CD14-positive monocyte (primary cell): ENCODE measurements at regions not wholly inside any gene's neighbourhood (a gene's known extent, or its start where the extent isn't known, plus 50 kb on each side); places are given as distances from the start of the nearest gene placed in this dataset.

ENCODE experiments used
- DNase-seq, 3 donors: peaks; one replicate each; pipeline ENCODE4 v3.0.0-alpha.2; 2011 to 2022
- H2AFZ ChIP-seq: 2 replicates; pipeline ENCODE4 v1.6.0; 2012; ENCODE audit warnings: mild to moderate bottlenecking, low read depth, low read length, inconsistent platforms; ENCODE audit not compliant: insufficient read depth, poor library complexity, severe bottlenecking
- H3K27ac ChIP-seq, 2 donors: 1 replicate in 1 of 2; 2 replicates in 1 of 2; pipeline ENCODE4 v1.5.1; 2012 to 2013; ENCODE audit warnings: low read length in 2 of 2, control low read depth in 1 of 2, inconsistent platforms in 1 of 2, low read depth in 1 of 2, mild to moderate bottlenecking in 1 of 2
- H3K27me3 ChIP-seq, 2 donors: one replicate each; pipeline versions ENCODE4 v1.6.0 to v1.6.1; 2011 to 2013; ENCODE audit warnings: low read length in 2 of 2; ENCODE audit not compliant: control insufficient read depth in 2 of 2, insufficient read depth in 2 of 2
- H3K36me3 ChIP-seq, 2 donors: replicated peaks in 1 of 2; 1 replicate in 1 of 2; 2 replicates in 1 of 2; pipeline versions ENCODE4 v1.5.1 to v1.6.1; 2012 to 2013; ENCODE audit warnings: low read length in 2 of 2, control low read depth in 1 of 2, inconsistent platforms in 1 of 2, mild to moderate bottlenecking in 1 of 2; ENCODE audit not compliant: insufficient read depth in 2 of 2, control insufficient read depth in 1 of 2
- H3K4me1 ChIP-seq, 2 donors: 1 replicate in 1 of 2; 2 replicates in 1 of 2; pipeline versions ENCODE4 v1.5.1 to v1.6.1; 2012 to 2013; ENCODE audit warnings: low read length in 2 of 2, control low read depth in 1 of 2, inconsistent platforms in 1 of 2, mild to moderate bottlenecking in 1 of 2, moderate library complexity in 1 of 2; ENCODE audit not compliant: insufficient read depth in 2 of 2, control insufficient read depth in 1 of 2
- H3K4me2 ChIP-seq: replicated peaks from 2 replicates; pipeline ENCODE3; 2012; ENCODE audit warnings: low read length, moderate library complexity, mild to moderate bottlenecking; ENCODE audit not compliant: poor library complexity, severe bottlenecking; ENCODE audit errors: extremely low read depth
- H3K4me3 ChIP-seq, 3 experiments: fragments of 200-600 bp in 1 of 3; sonication (generic) in 1 of 3; replicated peaks in 1 of 3; 1 replicate in 2 of 3; 2 replicates in 1 of 3; pipeline ENCODE4 v1.5.1; 2011 to 2013; ENCODE audit warnings: low read length in 3 of 3, mild to moderate bottlenecking in 3 of 3, control low read depth in 2 of 3, low read depth in 2 of 3, inconsistent platforms in 1 of 3, moderate library complexity in 1 of 3
- H3K79me2 ChIP-seq: 2 replicates; pipeline ENCODE4 v1.6.0; 2012; ENCODE audit warnings: mild to moderate bottlenecking, control low read depth, inconsistent platforms, low read length, moderate library complexity; ENCODE audit not compliant: insufficient read depth
- H3K9ac ChIP-seq: 2 replicates; pipeline ENCODE4 v1.6.0; 2017; ENCODE audit warnings: low read length, mild to moderate bottlenecking; ENCODE audit not compliant: insufficient read depth, poor library complexity, severe bottlenecking
- H3K9me3 ChIP-seq, 2 donors: replicated peaks in 1 of 2; 1 replicate in 1 of 2; 2 replicates in 1 of 2; pipeline versions ENCODE4 v1.5.1 to v1.6.1; 2012 to 2013; ENCODE audit warnings: low read length in 2 of 2, control low read depth in 1 of 2; ENCODE audit not compliant: control insufficient read depth in 1 of 2, insufficient read depth in 1 of 2
- H4K20me1 ChIP-seq: 2 replicates; pipeline ENCODE4 v1.6.0; 2012; ENCODE audit warnings: mild to moderate bottlenecking, low read length, control low read depth, moderate library complexity; ENCODE audit not compliant: insufficient read depth
- H3K27ac Mint-ChIP-seq, 7 donors: one replicate each; pipeline ENCODE4 v1.8.0; 2020; ENCODE audit warnings: mild to moderate bottlenecking in 7 of 7, mixed read lengths in 7 of 7, moderate library complexity in 6 of 7, inconsistent platforms in 2 of 7
- H3K27me3 Mint-ChIP-seq, 3 donors: one replicate each; pipeline ENCODE4 v1.8.0; 2021 to 2022; ENCODE audit warnings: low read depth in 3 of 3, mild to moderate bottlenecking in 3 of 3, mixed read lengths in 3 of 3, moderate library complexity in 3 of 3, inconsistent platforms in 1 of 3
- H3K36me3 Mint-ChIP-seq, 2 donors: one replicate each; pipeline ENCODE4 v1.8.0; 2020; ENCODE audit warnings: mixed read lengths in 2 of 2, inconsistent platforms in 1 of 2, mild to moderate bottlenecking in 1 of 2
- H3K4me1 Mint-ChIP-seq: one replicate; pipeline ENCODE4 v1.8.0; 2020; ENCODE audit warnings: mild to moderate bottlenecking, mixed read lengths
- H3K4me3 Mint-ChIP-seq, 2 donors: one replicate each; pipeline ENCODE4 v1.8.0; 2020; ENCODE audit warnings: mild to moderate bottlenecking in 2 of 2, mixed read lengths in 2 of 2, moderate library complexity in 1 of 2
- H3K9me3 Mint-ChIP-seq, 7 donors: one replicate each; pipeline ENCODE4 v1.8.0; 2020 to 2022; ENCODE audit warnings: mixed read lengths in 7 of 7, mild to moderate bottlenecking in 6 of 7, moderate library complexity in 6 of 7, inconsistent platforms in 2 of 7
- CTCF ChIP-seq: fragments of 200-600 bp; IDR thresholded peaks from one replicate; pipeline ENCODE4 v1.8.0; 2022; ENCODE audit warnings: antibody characterized with exemption, mild to moderate bottlenecking
- WGBS: methylation state at CpG from one replicate; pipeline ENCODE4 v1.1.5; 2013; ENCODE audit warnings: missing lambda C conversion rate; ENCODE audit not compliant: insufficient coverage; 5-methylcytosine and 5-hydroxymethylcytosine counted together
- intact Hi-C, 2 donors: fragments of 100-400 bp; cut with micrococcal nuclease; formaldehyde crosslinking; loops; one replicate each; pipeline versions ENCODE4 v1.15.0 to v1.15.1; 2023

DNA sequence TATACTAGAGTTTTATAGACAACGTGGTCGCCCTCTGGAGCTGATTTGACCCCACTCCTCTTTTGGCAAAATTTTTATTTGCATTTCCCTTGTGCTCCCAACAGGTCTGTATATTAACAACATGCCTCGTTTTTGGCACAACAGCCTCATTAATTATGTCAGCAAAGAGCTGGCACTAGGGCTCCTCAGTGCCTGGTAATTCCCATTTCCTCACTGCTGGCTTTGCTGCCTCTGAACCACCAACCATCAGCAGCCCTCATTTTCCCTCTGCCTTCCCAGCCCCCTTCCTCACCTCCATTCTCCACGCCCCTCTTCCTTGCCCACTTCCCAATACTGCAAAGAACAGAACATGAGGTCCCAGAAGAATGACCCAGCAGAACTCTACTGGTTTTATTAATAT is 204.8 kb downstream of the ABHD5 start:
- no peak overlapping the region for H3K4me2 ChIP-seq
- Mint-ChIP-seq H3K9me3 (peaks cover 0 to 6% (median 2%) of the 10 kb centered on the region in 7 donors), H3K4me3 (peak overlapping the region in 1 of 2 donors; percentile 85), H3K27me3 (peaks cover 32 to 57% (median 49%) of the 10 kb centered on the region in 3 donors), H3K27ac (peak overlapping the region in 1 of 7 donors; percentile 23), H3K4me1 (peaks cover 15% of the 10 kb centered on the region), H3K36me3 (no peaks in the 10 kb centered on the region)
- no peak overlapping the region for H3K4me3 ChIP-seq
- no peaks in the 10 kb centered on the region for H4K20me1 ChIP-seq
- H3K79me2 ChIP-seq: no peaks in the 10 kb centered on the region
- DNase-seq: no peak
- peaks cover 3 to 14% of the 10 kb centered on the region in 2 donors for H3K4me1 ChIP-seq
- no peak overlapping the region for H3K9ac ChIP-seq
- no peak overlapping the region for H3K27ac ChIP-seq
- H3K27me3 ChIP-seq: peaks cover 23 to 43% of the 10 kb centered on the region in 2 donors
- 79% methylated on average over 3 of the region's 4 CpGs for WGBS
- peaks cover 0 to 7% of the 10 kb centered on the region in 2 donors for H3K9me3 ChIP-seq
- H2AFZ ChIP-seq: no peak overlapping the region
- intact Hi-C loops: no loop called here
- no peak for TF ChIP-seq CTCF
- no peaks in the 10 kb centered on the region for H3K36me3 ChIP-seq

- Mint-ChIP-seq H3K36me3 (no peaks in the 10 kb centered on the region), H3K4me3 (no peak overlapping the region), H3K27ac (no peak overlapping the region), H3K27me3 (peaks cover 0 to 8% (median 7%) of the 10 kb centered on the region in 3 donors), H3K9me3 (peaks cover 0 to 7% (median 3%) of the 10 kb centered on the region in 7 donors), H3K4me1 (peaks cover 14% of the 10 kb centered on the region)
- Histone ChIP-seq H3K4me3 (no peak overlapping the region), H3K79me2 (no peaks in the 10 kb centered on the region), H3K9me3 (peaks cover 0 to 2% of the 10 kb centered on the region in 2 donors), H4K20me1 (no peaks in the 10 kb centered on the region), H3K27ac (no peak overlapping the region), H3K4me1 (peaks cover 12 to 14% of the 10 kb centered on the region in 2 donors), H3K9ac (no peak overlapping the region), H3K4me2 (no peak overlapping the region), H3K36me3 (no peaks in the 10 kb centered on the region), H3K27me3 (peaks cover 0 to 5% of the 10 kb centered on the region in 2 donors), H2AFZ (no peak overlapping the region)
- DNase-seq: no peak
- no CpG with 5 or more reads among the region's 2 CpGs for WGBS
- intact Hi-C loops: no loop called here
- no peak for TF ChIP-seq CTCF
Observed at GRCh38 chr3:43902415-43902814, 211.7 kb downstream of the ABHD5 start.
